ENCODE measurements at regions not wholly inside any gene's neighbourhood (a gene's known extent, or its start where the extent isn't known, plus 50 kb on each side); places are given as distances from the start of the nearest gene placed in this dataset.

- Histone ChIP-seq H3K4me1 (ENCODE audit: control insufficient read depth in 1 of 2, insufficient read depth in 2 of 2, low read length in 2 of 2) (no peaks in the 10 kb centered on the region), H3K27me3 (ENCODE audit: control insufficient read depth in 1 of 2, insufficient read depth in 2 of 2, low read length in 1 of 2) (no peaks in the 10 kb centered on the region), H3K36me3 (ENCODE audit: control insufficient read depth in 1 of 2, insufficient read depth in 2 of 2, low read length in 1 of 2) (no peaks in the 10 kb centered on the region), H3K27ac (ENCODE audit: low read depth in 1 of 2, low read length in 2 of 2) (no peak overlapping the region), H3K4me3 (ENCODE audit: low read length in 2 of 2) (no peak overlapping the region), H3K9me3 (ENCODE audit: control insufficient read depth, low read length) (no peaks in the 10 kb centered on the region)
- intact Hi-C loops (cut with DNase I): no loop called here
- ATAC-seq (ENCODE audit: low FRiP score) (no peak), DNase-seq (no peak)
- WGBS, 2 donors: 86 to 88% methylated on average over 16 of the region's 16 CpGs
Observed at GRCh38 chr13:112244495-112245177, 131.5 kb upstream of the SPACA7 start.

- DNase-seq (no peak), ATAC-seq (ENCODE audit: low FRiP score) (no peak)
- intact Hi-C loops (cut with DNase I): no loop called here
- no peaks in the 10 kb centered on the region for H3K9me3 ChIP-seq (ENCODE audit: control insufficient read depth, low read length)
- no peaks in the 10 kb centered on the region for H3K4me1 ChIP-seq (ENCODE audit: control insufficient read depth in 1 of 2, insufficient read depth in 2 of 2, low read length in 2 of 2)
- H3K27ac ChIP-seq (ENCODE audit: low read depth in 1 of 2, low read length in 2 of 2): no peak overlapping the region
- H3K27me3 ChIP-seq (ENCODE audit: control insufficient read depth in 1 of 2, insufficient read depth in 2 of 2, low read length in 1 of 2): no peaks in the 10 kb centered on the region
- no peaks in the 10 kb centered on the region for H3K36me3 ChIP-seq (ENCODE audit: control insufficient read depth in 1 of 2, insufficient read depth in 2 of 2, low read length in 1 of 2)
- no peak overlapping the region for H3K4me3 ChIP-seq (ENCODE audit: low read length in 2 of 2)
- 91% methylated on average over 25 of the region's 25 CpGs for WGBS, 2 donors
Observed at GRCh38 chr13:112245179-112245724, 130.9 kb upstream of the SPACA7 start.

GRCh38 chr13:112245989-112246388 is 130.2 kb upstream of the SPACA7 start:
- Histone ChIP-seq H3K4me1 (ENCODE audit: control insufficient read depth in 1 of 2, insufficient read depth in 2 of 2, low read length in 2 of 2) (no peaks in the 10 kb centered on the region), H3K36me3 (ENCODE audit: control insufficient read depth in 1 of 2, insufficient read depth in 2 of 2, low read length in 1 of 2) (no peaks in the 10 kb centered on the region), H3K9me3 (ENCODE audit: control insufficient read depth, low read length) (no peaks in the 10 kb centered on the region), H3K4me3 (ENCODE audit: low read length in 2 of 2) (no peak overlapping the region), H3K27ac (ENCODE audit: low read depth in 1 of 2, low read length in 2 of 2) (no peak overlapping the region), H3K27me3 (ENCODE audit: control insufficient read depth in 1 of 2, insufficient read depth in 2 of 2, low read length in 1 of 2) (no peaks in the 10 kb centered on the region)
- DNase-seq: no peak
- 66 to 82% methylated on average over 7 to 9 of the region's 9 CpGs for WGBS, 2 donors
- ATAC-seq (ENCODE audit: low FRiP score): no peak
- intact Hi-C loops (cut with DNase I): no loop called here

GRCh38 chr13:112246731-112247470 is 129.3 kb upstream of the SPACA7 start:
- H3K27me3 ChIP-seq (ENCODE audit: control insufficient read depth in 1 of 2, insufficient read depth in 2 of 2, low read length in 1 of 2): no peaks in the 10 kb centered on the region
- no peaks in the 10 kb centered on the region for H3K36me3 ChIP-seq (ENCODE audit: control insufficient read depth in 1 of 2, insufficient read depth in 2 of 2, low read length in 1 of 2)
- 90 to 91% methylated on average over 24 of the region's 24 CpGs for WGBS, 2 donors
- DNase-seq: no peak
- H3K4me1 ChIP-seq (ENCODE audit: control insufficient read depth in 1 of 2, insufficient read depth in 2 of 2, low read length in 2 of 2): no peaks in the 10 kb centered on the region
- intact Hi-C loops (cut with DNase I): no loop called here
- H3K9me3 ChIP-seq (ENCODE audit: control insufficient read depth, low read length): no peaks in the 10 kb centered on the region
- H3K27ac ChIP-seq (ENCODE audit: low read depth in 1 of 2, low read length in 2 of 2): no peak overlapping the region
- H3K4me3 ChIP-seq (ENCODE audit: low read length in 2 of 2): no peak overlapping the region
- ATAC-seq (ENCODE audit: low FRiP score): no peak

- Histone ChIP-seq H3K36me3 (ENCODE audit: control insufficient read depth in 1 of 2, insufficient read depth in 2 of 2, low read length in 1 of 2) (no peaks in the 10 kb centered on the region), H3K4me3 (ENCODE audit: low read length in 2 of 2) (no peak overlapping the region), H3K27ac (ENCODE audit: low read depth in 1 of 2, low read length in 2 of 2) (no peak overlapping the region), H3K4me1 (ENCODE audit: control insufficient read depth in 1 of 2, insufficient read depth in 2 of 2, low read length in 2 of 2) (no peaks in the 10 kb centered on the region), H3K27me3 (ENCODE audit: control insufficient read depth in 1 of 2, insufficient read depth in 2 of 2, low read length in 1 of 2) (no peaks in the 10 kb centered on the region), H3K9me3 (ENCODE audit: control insufficient read depth, low read length) (no peaks in the 10 kb centered on the region)
- no peak for ATAC-seq (ENCODE audit: low FRiP score)
- WGBS, 2 donors: 79 to 80% methylated on average over 31 of the region's 31 CpGs
- no peak for DNase-seq
- intact Hi-C loops (cut with DNase I): no loop called here
Observed at GRCh38 chr13:112247471-112248405, 128.4 kb upstream of the SPACA7 start.

- H3K36me3 ChIP-seq (ENCODE audit: control insufficient read depth in 1 of 2, insufficient read depth in 2 of 2, low read length in 1 of 2): no peaks in the 10 kb centered on the region
- no peaks in the 10 kb centered on the region for H3K27me3 ChIP-seq (ENCODE audit: control insufficient read depth in 1 of 2, insufficient read depth in 2 of 2, low read length in 1 of 2)
- H3K4me3 ChIP-seq (ENCODE audit: low read length in 2 of 2): no peak overlapping the region
- intact Hi-C loops (cut with DNase I): no loop called here
- DNase-seq (no peak), ATAC-seq (ENCODE audit: low FRiP score) (no peak)
- WGBS, 2 donors: 54 to 60% methylated on average over 8 of the region's 8 CpGs
- no peaks in the 10 kb centered on the region for H3K9me3 ChIP-seq (ENCODE audit: control insufficient read depth, low read length)
- no peak overlapping the region for H3K27ac ChIP-seq (ENCODE audit: low read depth in 1 of 2, low read length in 2 of 2)
- H3K4me1 ChIP-seq (ENCODE audit: control insufficient read depth in 1 of 2, insufficient read depth in 2 of 2, low read length in 2 of 2): no peaks in the 10 kb centered on the region
Observed at GRCh38 chr13:112248406-112248760, 127.8 kb upstream of the SPACA7 start.

GRCh38 chr13:112248862-112249592 is 127.1 kb upstream of the SPACA7 start:
- Histone ChIP-seq H3K27ac (ENCODE audit: low read depth in 1 of 2, low read length in 2 of 2) (no peak overlapping the region), H3K36me3 (ENCODE audit: control insufficient read depth in 1 of 2, insufficient read depth in 2 of 2, low read length in 1 of 2) (no peaks in the 10 kb centered on the region), H3K27me3 (ENCODE audit: control insufficient read depth in 1 of 2, insufficient read depth in 2 of 2, low read length in 1 of 2) (no peaks in the 10 kb centered on the region), H3K4me3 (ENCODE audit: low read length in 2 of 2) (no peak overlapping the region), H3K4me1 (ENCODE audit: control insufficient read depth in 1 of 2, insufficient read depth in 2 of 2, low read length in 2 of 2) (no peaks in the 10 kb centered on the region), H3K9me3 (ENCODE audit: control insufficient read depth, low read length) (no peaks in the 10 kb centered on the region)
- ATAC-seq (ENCODE audit: low FRiP score) (no peak), DNase-seq (no peak)
- intact Hi-C loops (cut with DNase I): no loop called here
- 64 to 70% methylated on average over 25 of the region's 25 CpGs for WGBS, 2 donors
